ENCODE measurements at regions not wholly inside any gene's neighbourhood (a gene's known extent, or its start where the extent isn't known, plus 50 kb on each side); places are given as distances from the start of the nearest gene placed in this dataset.

- Mint-ChIP-seq H3K36me3 (no peaks in the 10 kb centered on the region), H3K9me3 (no peaks in the 10 kb centered on the region)
These were observed 322.8 kb upstream of the ASIC2 start for GRCh38 chr17:33615861-33616260.

DNA sequence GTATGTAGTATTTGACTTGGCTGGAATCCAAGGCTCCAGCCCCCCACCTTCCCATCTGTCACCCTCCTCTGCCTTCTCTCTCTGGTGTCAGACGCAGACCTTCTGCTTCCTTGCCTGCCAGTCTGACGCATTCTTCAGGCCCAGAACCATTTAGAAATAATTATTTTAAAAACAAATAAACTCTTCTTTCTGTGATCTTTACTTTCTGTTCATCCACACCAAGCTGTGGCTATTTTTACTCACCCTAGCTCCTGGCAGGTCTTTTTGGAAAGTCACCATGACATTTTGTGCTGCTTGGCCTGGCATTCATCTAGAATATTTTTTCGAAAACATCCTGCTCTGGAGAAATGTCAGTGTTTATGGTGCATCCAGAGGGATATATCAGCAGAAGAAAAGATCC lies 330.7 kb upstream of the ASIC2 start:
- H3K4me1 Mint-ChIP-seq (ENCODE audit: unreplicated experiment): no peaks in the 10 kb centered on the region
- H3K27me3 Mint-ChIP-seq: peaks cover 33% of the 10 kb centered on the region
- no peak for TF ChIP-seq CTCF (conservative IDR thresholded peaks at IDR 0.05)
- no peaks in the 10 kb centered on the region for H3K36me3 Mint-ChIP-seq
- no peak overlapping the region for H3K27ac Mint-ChIP-seq
- H3K9me3 Mint-ChIP-seq: no peaks in the 10 kb centered on the region
- DNase-seq (ENCODE audit: extremely low spot score, unreplicated experiment): no peak
- H3K4me3 Mint-ChIP-seq: no peak overlapping the region

More at GRCh38 chr17:33615861-33616260, 322.8 kb upstream of the ASIC2 start:
- no peak overlapping the region for H3K4me3 Mint-ChIP-seq
- no peak overlapping the region for H3K27ac Mint-ChIP-seq
- DNase-seq (ENCODE audit: extremely low spot score, unreplicated experiment): no peak
- no peaks in the 10 kb centered on the region for H3K4me1 Mint-ChIP-seq (ENCODE audit: unreplicated experiment)
- TF ChIP-seq CTCF (conservative IDR thresholded peaks at IDR 0.05): no peak
- peaks cover 22% of the 10 kb centered on the region for H3K27me3 Mint-ChIP-seq

- peaks cover 5% of the 10 kb centered on the region for H3K9me3 Mint-ChIP-seq
- peaks cover 22% of the 10 kb centered on the region for H3K27me3 Mint-ChIP-seq
- no peak for TF ChIP-seq CTCF (conservative IDR thresholded peaks at IDR 0.05)
- H3K36me3 Mint-ChIP-seq: no peaks in the 10 kb centered on the region
- H3K4me3 Mint-ChIP-seq: no peak overlapping the region
- no peak for DNase-seq (ENCODE audit: extremely low spot score, unreplicated experiment)
- no peaks in the 10 kb centered on the region for H3K4me1 Mint-ChIP-seq (ENCODE audit: unreplicated experiment)
- H3K27ac Mint-ChIP-seq: no peak overlapping the region
These were observed 335.6 kb upstream of the ASIC2 start for GRCh38 chr17:33628500-33629346.

GRCh38 chr17:33633446-33633845 lies 340.4 kb upstream of the ASIC2 start:
- peaks cover 5% of the 10 kb centered on the region for H3K9me3 Mint-ChIP-seq
- H3K4me3 Mint-ChIP-seq: no peak overlapping the region
- H3K27me3 Mint-ChIP-seq: peaks cover 29% of the 10 kb centered on the region

DNA sequence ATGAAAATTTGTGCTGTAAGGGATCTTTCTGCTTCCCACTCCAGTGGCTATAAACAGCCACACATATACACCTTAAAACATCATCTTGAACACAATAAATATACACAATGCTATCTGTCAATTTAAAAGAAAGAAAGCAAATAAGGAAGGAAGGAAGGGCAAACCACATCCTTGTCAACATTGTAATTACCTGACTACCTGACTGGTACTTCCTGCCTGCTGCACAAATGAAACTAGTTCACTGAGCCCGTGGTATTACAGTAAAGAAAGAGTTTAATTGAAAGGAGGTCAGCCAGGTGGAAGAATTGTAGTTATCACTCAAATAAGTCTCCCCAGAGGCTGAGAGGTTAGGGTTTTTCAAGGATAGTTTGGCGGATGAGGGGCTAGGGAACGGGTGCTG lies 344.4 kb upstream of the ASIC2 start:
- Mint-ChIP-seq H3K4me3 (no peak overlapping the region), H3K36me3 (no peaks in the 10 kb centered on the region), H3K27ac (no peak overlapping the region), H3K9me3 (no peaks in the 10 kb centered on the region), H3K27me3 (peaks cover 38% of the 10 kb centered on the region), H3K4me1 (ENCODE audit: unreplicated experiment) (no peaks in the 10 kb centered on the region)
- no peak for DNase-seq (ENCODE audit: extremely low spot score, unreplicated experiment)
- no peak for TF ChIP-seq CTCF (conservative IDR thresholded peaks at IDR 0.05)

More at GRCh38 chr17:33633446-33633845, 340.4 kb upstream of the ASIC2 start:
- Mint-ChIP-seq H3K27ac (no peak overlapping the region), H3K4me1 (ENCODE audit: unreplicated experiment) (no peaks in the 10 kb centered on the region), H3K36me3 (no peaks in the 10 kb centered on the region)
- TF ChIP-seq CTCF (conservative IDR thresholded peaks at IDR 0.05): no peak
- no peak for DNase-seq (ENCODE audit: extremely low spot score, unreplicated experiment)
